Testis (tissue), 2 donors: ENCODE measurements at regions not wholly inside any gene's neighbourhood (a gene's known extent, or its start where the extent isn't known, plus 50 kb on each side); places are given as distances from the start of the nearest gene placed in this dataset.

Experiments used
- DNase-seq: peaks from one replicate; pipeline ENCODE4 v3.0.0-alpha.2; 2019
- H3K27ac ChIP-seq, 2 donors: fragments of 200-600 bp; sonication (generic); one replicate each; pipeline ENCODE4 v1.5.1; 2019
- H3K27me3 ChIP-seq: fragments of 200-600 bp; sonication (generic); one replicate; pipeline ENCODE4 v1.5.1; 2019
- H3K36me3 ChIP-seq: fragments of 200-600 bp; sonication (generic); one replicate; pipeline ENCODE4 v1.5.1; 2017; ENCODE audit warnings: low read depth; ENCODE audit errors: missing control alignments
- H3K4me1 ChIP-seq: fragments of 200-600 bp; sonication (generic); one replicate; pipeline ENCODE4 v1.5.1; 2019
- H3K4me3 ChIP-seq, 2 donors: fragments of 200-600 bp; sonication (generic); one replicate each; pipeline ENCODE4 v1.5.1; 2017 to 2019
- H3K9me3 ChIP-seq: fragments of 200-600 bp; sonication (generic); one replicate; pipeline ENCODE4 v1.5.1; 2017
- POLR2A ChIP-seq: fragments of 450-650 bp; IDR thresholded peaks from one replicate; pipeline ENCODE4 v1.6.1; 2017; ENCODE audit warnings: antibody characterized with exemption, mild to moderate bottlenecking, moderate library complexity
- WGBS, 2 donors: methylation state at CpG; one replicate each; pipeline ENCODE4 v1.1.5; 2018; 5-methylcytosine and 5-hydroxymethylcytosine counted together
- intact Hi-C: fragments of 100-400 bp; cut with DNase I; formaldehyde crosslinking; loops from one replicate; pipeline ENCODE4 v1.15.1; 2023; ENCODE audit warnings: low total_unique reads
- TF ChIP-seq, protein P1 (sequence below), 3 experiments: fragments of 450-650 bp in 2 of 3; fragments of 200-600 bp in 1 of 3; sonication (generic) in 1 of 3; IDR thresholded peaks; one replicate each; pipeline ENCODE4 v1.5.1; 2016 to 2019; ENCODE audit warnings: antibody characterized with exemption in 3 of 3, mild to moderate bottlenecking in 2 of 3, moderate library complexity in 1 of 3

DNA sequence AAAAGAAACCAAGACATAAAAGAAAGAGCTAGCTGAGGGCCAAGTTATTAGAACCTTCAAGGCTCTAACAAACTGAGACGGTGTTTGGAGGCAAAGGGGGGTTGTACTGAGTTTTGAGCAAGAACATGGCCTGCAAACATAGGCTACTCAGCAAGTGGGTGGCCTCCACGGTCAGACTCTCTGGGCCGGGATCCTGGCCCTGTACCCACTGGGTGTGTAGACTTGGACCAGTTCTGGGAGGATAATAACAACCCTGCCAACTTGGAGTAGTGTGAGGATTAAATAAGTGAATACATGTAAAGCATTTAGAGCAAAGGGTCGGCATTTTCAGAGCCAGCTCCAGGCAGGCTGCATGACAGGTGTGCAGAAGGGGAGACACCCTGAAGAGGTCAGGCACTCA, 56.1 kb upstream of the TNFRSF19 start:
- intact Hi-C loops: no loop called here
- Histone ChIP-seq H3K27me3 (no peaks in the 10 kb centered on the region), H3K9me3 (no peaks in the 10 kb centered on the region), H3K27ac (no peak overlapping the region), H3K36me3 (no peaks in the 10 kb centered on the region), H3K4me1 (no peaks in the 10 kb centered on the region), H3K4me3 (no peak overlapping the region)
- WGBS, 2 donors: 71 to 77% methylated on average over 4 of the region's 4 CpGs
- no peak for TF ChIP-seq POLR2A
- TF ChIP-seq, protein P1, sequence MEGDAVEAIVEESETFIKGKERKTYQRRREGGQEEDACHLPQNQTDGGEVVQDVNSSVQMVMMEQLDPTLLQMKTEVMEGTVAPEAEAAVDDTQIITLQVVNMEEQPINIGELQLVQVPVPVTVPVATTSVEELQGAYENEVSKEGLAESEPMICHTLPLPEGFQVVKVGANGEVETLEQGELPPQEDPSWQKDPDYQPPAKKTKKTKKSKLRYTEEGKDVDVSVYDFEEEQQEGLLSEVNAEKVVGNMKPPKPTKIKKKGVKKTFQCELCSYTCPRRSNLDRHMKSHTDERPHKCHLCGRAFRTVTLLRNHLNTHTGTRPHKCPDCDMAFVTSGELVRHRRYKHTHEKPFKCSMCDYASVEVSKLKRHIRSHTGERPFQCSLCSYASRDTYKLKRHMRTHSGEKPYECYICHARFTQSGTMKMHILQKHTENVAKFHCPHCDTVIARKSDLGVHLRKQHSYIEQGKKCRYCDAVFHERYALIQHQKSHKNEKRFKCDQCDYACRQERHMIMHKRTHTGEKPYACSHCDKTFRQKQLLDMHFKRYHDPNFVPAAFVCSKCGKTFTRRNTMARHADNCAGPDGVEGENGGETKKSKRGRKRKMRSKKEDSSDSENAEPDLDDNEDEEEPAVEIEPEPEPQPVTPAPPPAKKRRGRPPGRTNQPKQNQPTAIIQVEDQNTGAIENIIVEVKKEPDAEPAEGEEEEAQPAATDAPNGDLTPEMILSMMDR (IDR thresholded peaks at IDR 0.05): no peak
- no peak for DNase-seq

GRCh38 chr13:23515116-23515515, 55.1 kb upstream of the TNFRSF19 start:
- TF ChIP-seq, protein P1 (IDR thresholded peaks at IDR 0.05): no peak
- no peak for TF ChIP-seq POLR2A
- no peaks in the 10 kb centered on the region for H3K4me1 ChIP-seq
- H3K9me3 ChIP-seq: no peaks in the 10 kb centered on the region
- no peak for DNase-seq
- H3K27ac ChIP-seq: no peak overlapping the region
- no peaks in the 10 kb centered on the region for H3K27me3 ChIP-seq
- H3K36me3 ChIP-seq: no peaks in the 10 kb centered on the region
- no peak overlapping the region for H3K4me3 ChIP-seq
- WGBS, 2 donors: 92% methylated on average over 2 of the region's 2 CpGs
- intact Hi-C loops: no loop called here

GRCh38 chr13:23516190-23516589, 54.0 kb upstream of the TNFRSF19 start:
- 61 to 68% methylated on average over 3 of the region's 3 CpGs for WGBS, 2 donors
- DNase-seq: no peak

DNA sequence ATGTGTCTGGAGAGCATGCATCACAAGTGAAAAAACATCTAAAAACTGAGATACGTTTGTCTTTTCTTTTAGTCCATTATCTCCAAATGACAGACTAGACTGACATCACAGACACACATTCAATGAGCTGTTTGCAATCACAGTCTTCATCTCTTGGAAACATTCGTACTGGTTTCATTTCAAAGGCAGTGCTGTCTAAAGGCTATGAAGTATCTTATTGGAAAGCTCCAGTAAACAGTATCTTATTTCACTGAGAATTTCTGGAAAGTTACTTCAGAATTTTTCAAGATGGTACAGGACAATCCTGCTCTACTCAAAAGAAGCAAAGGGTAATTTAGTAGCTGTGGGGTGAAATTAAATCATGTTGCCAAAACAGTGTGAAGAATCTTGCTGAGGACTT, 53.5 kb upstream of the TNFRSF19 start:
- Histone ChIP-seq H3K9me3 (no peaks in the 10 kb centered on the region), H3K27me3 (no peaks in the 10 kb centered on the region), H3K36me3 (no peaks in the 10 kb centered on the region), H3K27ac (no peak overlapping the region), H3K4me3 (no peak overlapping the region), H3K4me1 (no peaks in the 10 kb centered on the region)
- 49 to 60% methylated on average over 2 of the region's 2 CpGs for WGBS, 2 donors
- intact Hi-C loops: no loop called here
- no peak for DNase-seq
- TF ChIP-seq, protein P1 (IDR thresholded peaks at IDR 0.05): no peak
- TF ChIP-seq POLR2A: no peak

More at GRCh38 chr13:23516190-23516589, 54.0 kb upstream of the TNFRSF19 start:
- no peak overlapping the region for H3K4me3 ChIP-seq
- no peaks in the 10 kb centered on the region for H3K9me3 ChIP-seq
- H3K27ac ChIP-seq: no peak overlapping the region
- H3K36me3 ChIP-seq: no peaks in the 10 kb centered on the region
- TF ChIP-seq, protein P1 (IDR thresholded peaks at IDR 0.05): no peak
- no peak for TF ChIP-seq POLR2A
- H3K27me3 ChIP-seq: no peaks in the 10 kb centered on the region
- H3K4me1 ChIP-seq: no peaks in the 10 kb centered on the region
- intact Hi-C loops: no loop called here

DNA sequence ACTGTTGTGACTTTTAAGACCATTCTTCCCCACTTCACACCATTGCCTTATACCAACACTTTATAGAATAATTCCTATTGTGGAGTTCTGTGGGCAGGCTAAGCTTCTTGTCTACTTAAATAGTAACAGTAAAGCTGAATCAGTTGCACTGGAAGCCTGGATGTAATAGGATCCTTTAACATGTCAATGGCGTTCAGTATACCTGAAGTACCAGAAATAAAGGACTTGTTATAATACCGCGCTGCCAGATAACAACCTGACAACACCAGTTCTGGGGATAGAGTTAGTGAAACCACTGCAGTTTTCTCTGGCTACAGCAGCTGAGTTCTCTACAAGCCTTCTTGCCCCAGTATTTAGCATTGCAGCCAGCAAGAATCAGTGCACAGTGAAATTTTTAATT, 52.0 kb upstream of the TNFRSF19 start:
- no peaks in the 10 kb centered on the region for H3K36me3 ChIP-seq
- no peak overlapping the region for H3K27ac ChIP-seq
- DNase-seq: no peak
- no peak overlapping the region for H3K4me3 ChIP-seq
- WGBS, 2 donors: 88 to 95% methylated on average over 3 of the region's 3 CpGs
- H3K4me1 ChIP-seq: no peaks in the 10 kb centered on the region
- intact Hi-C loops: no loop called here
- no peaks in the 10 kb centered on the region for H3K27me3 ChIP-seq
- no peaks in the 10 kb centered on the region for H3K9me3 ChIP-seq
- no peak for TF ChIP-seq POLR2A
- TF ChIP-seq, protein P1 (IDR thresholded peaks at IDR 0.05): no peak
